Astrocyte of the cerebellum (primary cell): ENCODE measurements at regions not wholly inside any gene's neighbourhood (a gene's known extent, or its start where the extent isn't known, plus 50 kb on each side); places are given as distances from the start of the nearest gene placed in this dataset.

Experiments used
- DNase-seq: peaks from one replicate; pipeline ENCODE4 v3.0.0-alpha.2; 2011; ENCODE audit warnings: low read depth
- H3K4me3 ChIP-seq: 2 replicates; pipeline ENCODE4 v1.5.1; 2011; ENCODE audit warnings: mild to moderate bottlenecking, low read depth, low read length, moderate library complexity
- in situ Hi-C: cut with HindIII; loops from 2 replicates; pipeline ENCODE4 v1.10.0; 2017; ENCODE audit warnings: low sequenced_read_pairs
- TF ChIP-seq, protein P1 (sequence below): IDR thresholded peaks from 2 replicates; pipeline ENCODE4 v1.5.1; 2012; ENCODE audit warnings: low read length, low read depth, moderate library complexity, mild to moderate bottlenecking; ENCODE audit errors: missing control alignments

- no peak for DNase-seq
- TF ChIP-seq, protein P1, sequence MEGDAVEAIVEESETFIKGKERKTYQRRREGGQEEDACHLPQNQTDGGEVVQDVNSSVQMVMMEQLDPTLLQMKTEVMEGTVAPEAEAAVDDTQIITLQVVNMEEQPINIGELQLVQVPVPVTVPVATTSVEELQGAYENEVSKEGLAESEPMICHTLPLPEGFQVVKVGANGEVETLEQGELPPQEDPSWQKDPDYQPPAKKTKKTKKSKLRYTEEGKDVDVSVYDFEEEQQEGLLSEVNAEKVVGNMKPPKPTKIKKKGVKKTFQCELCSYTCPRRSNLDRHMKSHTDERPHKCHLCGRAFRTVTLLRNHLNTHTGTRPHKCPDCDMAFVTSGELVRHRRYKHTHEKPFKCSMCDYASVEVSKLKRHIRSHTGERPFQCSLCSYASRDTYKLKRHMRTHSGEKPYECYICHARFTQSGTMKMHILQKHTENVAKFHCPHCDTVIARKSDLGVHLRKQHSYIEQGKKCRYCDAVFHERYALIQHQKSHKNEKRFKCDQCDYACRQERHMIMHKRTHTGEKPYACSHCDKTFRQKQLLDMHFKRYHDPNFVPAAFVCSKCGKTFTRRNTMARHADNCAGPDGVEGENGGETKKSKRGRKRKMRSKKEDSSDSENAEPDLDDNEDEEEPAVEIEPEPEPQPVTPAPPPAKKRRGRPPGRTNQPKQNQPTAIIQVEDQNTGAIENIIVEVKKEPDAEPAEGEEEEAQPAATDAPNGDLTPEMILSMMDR = no peak
- in situ Hi-C loops = no loop called here
- H3K4me3 ChIP-seq = no peak overlapping the region
Observed at GRCh38 chr16:56022818-56023217, 147.6 kb upstream of the CES5A start.

DNA sequence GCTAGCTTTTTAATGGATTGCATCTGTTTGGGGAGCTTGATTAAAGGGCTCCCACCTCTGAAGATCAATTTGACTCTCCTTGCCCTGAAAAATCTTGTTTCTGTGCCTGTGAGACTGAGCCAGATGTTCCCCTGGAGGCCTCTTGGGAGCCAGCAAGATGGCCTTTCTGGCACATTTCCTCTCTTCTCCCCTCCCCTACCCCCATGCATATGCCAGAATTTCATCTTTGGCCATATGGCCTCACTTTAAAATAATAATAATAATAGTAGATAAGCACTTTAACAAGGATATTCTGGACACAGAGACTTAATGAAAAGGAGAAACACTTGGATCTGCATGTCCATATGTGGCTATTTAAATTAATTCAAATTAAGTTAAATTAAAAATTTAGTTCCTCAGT, 144.1 kb upstream of the CES5A start:
- TF ChIP-seq, protein P1 = no peak
- in situ Hi-C loops = no loop called here
- H3K4me3 ChIP-seq = no peak overlapping the region
- no peak for DNase-seq

DNA sequence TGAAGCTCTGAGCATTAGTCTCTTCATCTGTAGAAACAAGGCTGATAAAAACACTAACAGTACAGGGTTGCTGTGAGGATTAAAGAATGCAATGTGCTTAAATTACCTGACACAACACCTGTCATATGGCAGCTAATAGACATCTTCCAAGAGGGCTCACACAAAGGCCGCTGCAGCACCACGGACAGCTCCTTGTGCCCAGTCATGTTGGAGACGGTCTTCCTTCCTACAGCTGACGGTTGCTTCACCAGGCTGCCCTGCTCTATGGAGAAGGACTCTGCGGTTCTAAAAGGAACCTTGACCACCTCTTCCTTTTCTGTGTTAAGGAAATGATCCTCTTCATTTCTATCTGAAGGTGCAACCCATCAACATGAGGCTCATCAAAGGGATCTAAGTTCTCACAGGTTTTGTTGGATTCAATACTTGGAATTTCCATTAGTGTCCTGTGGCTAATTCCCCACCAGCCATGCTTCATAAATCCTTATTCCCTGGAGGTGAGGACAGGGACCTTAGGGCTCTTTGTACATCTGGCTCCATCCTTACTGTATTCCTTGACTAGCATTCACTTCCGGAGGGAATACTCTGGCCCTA, 138.9 kb upstream of the CES5A start:
- in situ Hi-C loops = no loop called here
- H3K4me3 ChIP-seq = no peak overlapping the region
- TF ChIP-seq, protein P1 = no peak
- no peak for DNase-seq

DNA sequence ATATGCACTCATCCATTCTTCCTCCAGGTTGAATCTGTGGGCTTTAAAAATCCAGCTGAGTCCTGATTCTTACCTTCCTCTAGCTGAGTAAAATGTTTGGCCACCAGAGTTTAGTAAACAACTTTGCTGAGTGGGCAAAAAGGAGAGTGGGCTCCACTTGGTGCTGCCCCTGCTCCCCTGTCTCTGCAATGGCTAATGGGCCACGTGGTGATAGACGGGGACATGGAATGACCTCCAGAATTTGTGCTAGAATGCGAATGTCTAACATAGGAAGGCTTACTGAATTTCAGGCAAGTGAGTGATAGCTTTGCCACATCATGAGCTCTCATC, 137.3 kb upstream of the CES5A start:
- DNase-seq = no peak
- TF ChIP-seq, protein P1 = no peak
- in situ Hi-C loops = no loop called here
- no peak overlapping the region for H3K4me3 ChIP-seq

GRCh38 chr16:56011808-56012481, 136.8 kb upstream of the CES5A start:
- H3K4me3 ChIP-seq = no peak overlapping the region
- in situ Hi-C loops = no loop called here
- no peak for DNase-seq
- TF ChIP-seq, protein P1 = no peak

- in situ Hi-C loops = no loop called here
- no peak overlapping the region for H3K4me3 ChIP-seq
- TF ChIP-seq, protein P1 = no peak
- no peak for DNase-seq
Observed at GRCh38 chr16:56005958-56006357, 130.8 kb upstream of the CES5A start.
